HG03457 (cell line): ENCODE measurements at regions not wholly inside any gene's neighbourhood (a gene's known extent, or its start where the extent isn't known, plus 50 kb on each side); places are given as distances from the start of the nearest gene placed in this dataset.

Experiments used
- ATAC-seq: cut with Tn5 transposase; IDR thresholded peaks from one replicate; pipeline ENCODE4 v1.9.1; 2021; ENCODE audit warnings: moderate number of reproducible peaks; ENCODE audit not compliant: unreplicated experiment

DNA sequence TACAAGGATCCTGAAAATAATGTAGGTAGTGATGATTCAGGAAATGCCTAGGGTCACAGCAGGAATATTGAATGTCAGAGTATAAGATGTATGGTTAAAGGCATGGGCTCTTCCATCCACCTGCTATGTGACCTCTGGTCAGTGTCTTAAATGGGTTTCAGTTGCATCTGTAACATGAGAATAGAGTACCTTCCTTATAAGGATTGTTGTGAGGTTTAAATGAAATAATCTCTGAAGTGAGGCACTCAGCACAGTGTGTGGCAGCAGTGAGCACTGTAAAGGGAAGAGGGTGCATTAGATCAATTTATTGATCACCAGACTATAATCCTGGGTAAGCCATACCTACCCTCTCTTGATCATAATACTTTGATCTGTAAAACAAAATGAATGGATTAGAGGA, 319.1 kb downstream of the SLC4A3 start:
- ATAC-seq = no peak

DNA sequence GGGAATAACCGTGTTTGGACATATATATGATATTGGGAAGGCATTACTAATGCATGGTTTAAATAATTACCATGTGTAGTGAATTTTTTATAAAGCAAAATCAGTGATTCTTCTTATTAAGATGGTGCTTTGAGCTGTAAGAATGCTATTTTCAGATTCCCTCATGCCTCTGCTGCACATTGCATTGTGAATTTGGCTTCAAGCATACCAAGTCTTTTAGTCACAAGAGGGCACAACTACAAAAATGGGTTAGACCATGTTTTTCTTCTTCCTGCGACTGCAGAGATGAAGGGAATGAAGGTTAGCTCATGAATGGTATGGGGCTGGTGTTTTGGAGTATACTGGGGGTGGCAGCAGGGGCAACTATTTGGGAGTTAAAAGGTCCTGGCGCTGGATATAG, 320.1 kb downstream of the SLC4A3 start:
- ATAC-seq = no peak

DNA sequence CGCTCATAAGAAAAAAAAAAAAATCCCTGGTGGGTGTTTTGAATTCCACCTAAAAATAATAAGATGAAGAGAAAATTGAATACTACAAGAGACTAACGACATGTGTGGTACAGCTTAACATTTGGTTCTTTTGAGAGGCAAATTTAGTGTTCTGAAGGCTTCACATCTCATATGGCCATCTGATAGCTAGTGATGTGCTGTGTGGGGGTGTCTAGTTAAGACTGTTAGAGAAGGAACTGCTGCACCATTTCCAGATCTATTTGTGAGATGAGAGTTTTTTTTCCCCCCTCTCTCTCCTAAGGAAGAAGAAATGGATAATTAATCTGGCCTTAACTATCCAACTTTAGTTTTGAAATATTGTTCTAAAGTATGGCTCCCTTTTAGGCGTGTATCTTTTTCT, 321.6 kb downstream of the SLC4A3 start:
- ATAC-seq = no peak

DNA sequence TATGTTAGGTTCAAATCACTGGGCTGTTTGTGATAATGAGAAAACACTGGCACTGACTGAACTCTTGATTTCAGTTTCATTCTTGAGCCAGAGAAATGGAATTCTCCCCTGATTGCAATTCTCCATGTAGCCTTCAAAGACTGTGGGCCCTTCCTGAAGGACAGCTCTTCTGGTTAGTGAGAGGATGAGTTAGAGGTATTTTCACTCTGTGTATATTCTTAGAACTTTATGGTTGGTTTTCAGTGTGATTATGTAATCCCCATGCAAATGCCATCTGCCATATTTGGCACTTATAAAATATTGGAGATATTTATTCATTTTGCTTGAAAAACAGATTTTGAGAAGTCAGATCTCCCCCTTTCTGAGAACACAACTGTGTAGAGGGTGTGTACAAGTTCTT, 323.7 kb downstream of the SLC4A3 start:
- ATAC-seq = no peak

DNA sequence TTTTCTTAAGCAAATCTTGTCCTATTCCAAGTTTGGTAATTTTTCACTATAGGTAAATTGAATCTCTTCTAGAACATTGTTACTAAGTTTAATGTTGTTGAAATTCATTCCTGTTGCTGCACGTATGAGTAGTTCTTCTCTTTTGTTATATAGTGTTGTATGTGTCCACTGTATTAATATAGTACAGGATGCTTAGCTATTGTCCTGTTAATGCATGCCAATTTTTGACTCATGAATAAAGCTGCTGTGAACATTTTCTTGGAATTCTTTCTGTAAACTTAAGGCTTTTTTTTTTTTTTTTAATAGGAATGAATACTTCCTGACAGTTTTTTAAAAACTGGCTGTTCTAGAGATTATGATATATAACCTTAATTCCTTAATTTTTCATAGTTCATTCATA, 326.9 kb downstream of the SLC4A3 start:
- ATAC-seq = no peak

DNA sequence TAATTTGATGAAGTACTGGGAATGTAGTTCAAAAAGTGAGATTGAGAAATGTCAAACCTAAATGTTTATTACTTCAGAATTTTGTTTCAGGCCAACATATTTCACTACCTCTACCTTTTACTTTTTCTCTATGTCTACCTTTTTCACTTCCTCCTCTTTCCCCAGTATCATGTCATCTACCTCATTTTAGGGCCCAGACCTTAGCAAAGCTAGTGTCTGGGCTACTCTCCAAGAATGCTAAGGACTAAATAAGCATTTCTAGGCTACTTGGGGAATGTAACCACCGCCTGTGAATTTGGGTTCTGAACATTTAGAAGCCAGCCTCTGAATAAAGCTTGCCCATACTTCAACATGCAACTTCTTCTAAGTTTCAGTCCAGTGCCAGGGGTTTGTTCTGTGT, 330.4 kb downstream of the SLC4A3 start:
- no peak for ATAC-seq

DNA sequence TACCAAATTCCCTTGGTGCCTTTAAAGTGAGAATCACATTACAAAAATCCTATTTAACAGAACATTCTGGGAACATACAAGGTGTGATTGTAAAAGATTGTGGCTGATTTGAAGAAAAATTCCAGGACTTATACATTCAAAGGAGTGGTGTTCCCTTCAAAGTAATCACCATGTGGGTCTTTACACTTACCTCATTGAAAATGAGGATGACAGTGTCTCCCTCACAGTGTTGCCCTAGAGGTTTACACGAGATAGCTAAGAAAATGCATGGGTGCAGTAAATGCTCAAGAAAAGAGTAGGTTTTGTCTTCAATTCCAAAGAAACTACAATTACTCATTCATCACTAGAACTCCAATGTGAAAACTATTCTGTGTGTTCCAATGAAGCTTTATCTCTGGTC, 331.5 kb downstream of the SLC4A3 start:
- ATAC-seq = no peak

DNA sequence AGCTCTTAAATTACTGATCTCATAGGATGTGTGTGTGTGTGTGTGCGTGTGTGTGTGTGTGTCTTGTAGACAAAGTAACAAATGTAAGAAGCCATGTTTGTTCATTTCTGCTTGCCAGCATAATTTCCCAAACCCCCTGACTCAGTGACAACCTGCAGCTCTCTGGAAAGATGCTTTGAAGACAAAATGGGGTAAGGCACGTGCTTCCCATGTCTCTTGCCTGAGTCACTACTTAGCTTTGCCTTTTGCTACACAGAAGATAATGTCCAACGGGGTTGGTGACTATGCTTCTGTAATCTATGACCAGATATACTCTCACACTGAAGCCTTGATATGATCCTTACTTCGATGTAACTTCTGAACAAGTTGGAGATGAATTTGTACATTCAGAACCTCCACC, 332.0 kb downstream of the SLC4A3 start:
- no peak for ATAC-seq

DNA sequence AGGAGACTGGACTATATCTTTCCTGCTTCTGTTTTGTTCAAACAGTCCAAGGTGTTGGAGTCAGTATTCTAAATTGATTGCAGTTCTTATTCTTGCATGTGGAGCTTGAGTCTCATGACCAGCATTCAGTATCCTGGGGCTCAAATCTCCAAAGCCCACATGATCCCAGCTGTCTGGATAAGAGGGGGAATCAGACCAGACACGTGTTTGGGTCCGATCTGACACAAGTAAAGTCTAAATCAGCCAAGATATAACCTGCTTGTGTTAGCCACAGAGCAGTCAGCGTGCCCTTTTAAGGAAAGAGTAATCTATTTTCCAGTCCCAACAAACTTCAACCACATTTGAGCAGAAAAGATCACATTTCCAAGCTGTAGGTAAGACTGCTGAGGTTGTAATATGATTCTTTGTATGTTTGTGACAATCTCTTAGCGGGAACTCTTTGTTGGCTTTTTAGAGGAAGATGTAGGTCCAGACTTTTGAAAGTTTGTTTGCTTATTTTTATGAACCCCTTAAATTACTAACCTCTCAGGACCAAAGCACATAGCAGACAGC, 334.6 kb downstream of the SLC4A3 start:
- no peak for ATAC-seq

DNA sequence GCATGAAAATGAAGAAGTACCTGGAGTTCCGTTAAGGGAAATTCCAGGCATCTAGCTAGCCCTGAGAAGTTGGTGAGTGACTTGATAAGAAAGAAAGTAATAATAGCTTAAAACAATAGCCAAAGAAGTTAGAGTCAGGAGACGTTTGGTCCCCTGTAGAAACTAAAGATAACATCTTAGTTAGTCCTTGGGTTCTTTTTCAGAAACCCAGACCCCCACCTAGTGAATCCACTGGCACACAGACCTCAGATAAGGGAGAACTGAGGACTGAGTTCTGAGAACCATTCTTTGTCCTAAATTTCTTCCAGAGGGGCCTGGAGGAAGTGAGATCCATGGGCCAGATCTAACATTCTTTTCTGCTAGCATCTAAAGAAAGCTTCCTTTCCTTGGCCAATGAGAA, 335.4 kb downstream of the SLC4A3 start:
- no peak for ATAC-seq

DNA sequence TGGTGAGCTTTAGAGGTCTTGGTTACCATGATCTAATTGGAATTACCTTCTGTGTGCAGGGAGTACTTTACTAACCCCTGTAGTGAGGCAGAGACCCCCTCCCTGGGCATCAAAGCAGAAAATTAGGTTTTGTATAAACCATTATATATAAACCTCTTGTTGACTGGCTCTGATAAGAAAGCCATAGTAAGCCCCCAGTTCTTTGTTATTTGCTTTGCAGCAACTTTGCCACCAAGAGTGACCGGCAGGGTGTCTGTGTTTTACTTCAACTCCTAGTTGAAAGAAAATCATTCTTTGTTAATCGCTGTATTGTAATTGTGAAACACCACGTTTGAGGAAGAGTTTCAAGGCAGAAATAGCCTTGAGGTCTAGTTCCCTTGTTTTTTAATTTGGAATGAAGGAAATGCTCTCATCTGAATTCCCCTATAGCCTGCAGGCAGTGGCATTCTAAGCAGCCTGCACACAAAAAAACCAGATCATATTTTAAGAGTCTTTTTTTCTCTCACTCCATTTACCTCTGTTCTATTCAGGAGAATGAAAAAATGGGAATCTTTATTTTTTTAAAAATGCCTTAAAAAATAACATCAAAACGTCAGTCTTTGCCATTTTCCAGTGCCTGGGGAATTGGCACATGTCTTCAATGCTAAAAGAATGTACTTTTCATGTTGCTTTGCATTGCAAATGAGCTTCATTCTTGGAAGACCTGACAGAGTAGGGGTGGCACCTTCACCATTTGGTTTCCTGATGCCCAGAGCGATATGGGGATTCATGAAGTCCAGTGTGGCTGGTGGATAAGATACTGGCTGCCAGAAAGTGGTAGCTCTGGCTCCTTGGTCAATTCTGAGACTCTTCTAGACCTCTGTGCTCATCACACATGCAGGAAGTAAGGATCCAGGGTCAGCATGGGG, 338.1 kb downstream of the SLC4A3 start:
- no peak for ATAC-seq

DNA sequence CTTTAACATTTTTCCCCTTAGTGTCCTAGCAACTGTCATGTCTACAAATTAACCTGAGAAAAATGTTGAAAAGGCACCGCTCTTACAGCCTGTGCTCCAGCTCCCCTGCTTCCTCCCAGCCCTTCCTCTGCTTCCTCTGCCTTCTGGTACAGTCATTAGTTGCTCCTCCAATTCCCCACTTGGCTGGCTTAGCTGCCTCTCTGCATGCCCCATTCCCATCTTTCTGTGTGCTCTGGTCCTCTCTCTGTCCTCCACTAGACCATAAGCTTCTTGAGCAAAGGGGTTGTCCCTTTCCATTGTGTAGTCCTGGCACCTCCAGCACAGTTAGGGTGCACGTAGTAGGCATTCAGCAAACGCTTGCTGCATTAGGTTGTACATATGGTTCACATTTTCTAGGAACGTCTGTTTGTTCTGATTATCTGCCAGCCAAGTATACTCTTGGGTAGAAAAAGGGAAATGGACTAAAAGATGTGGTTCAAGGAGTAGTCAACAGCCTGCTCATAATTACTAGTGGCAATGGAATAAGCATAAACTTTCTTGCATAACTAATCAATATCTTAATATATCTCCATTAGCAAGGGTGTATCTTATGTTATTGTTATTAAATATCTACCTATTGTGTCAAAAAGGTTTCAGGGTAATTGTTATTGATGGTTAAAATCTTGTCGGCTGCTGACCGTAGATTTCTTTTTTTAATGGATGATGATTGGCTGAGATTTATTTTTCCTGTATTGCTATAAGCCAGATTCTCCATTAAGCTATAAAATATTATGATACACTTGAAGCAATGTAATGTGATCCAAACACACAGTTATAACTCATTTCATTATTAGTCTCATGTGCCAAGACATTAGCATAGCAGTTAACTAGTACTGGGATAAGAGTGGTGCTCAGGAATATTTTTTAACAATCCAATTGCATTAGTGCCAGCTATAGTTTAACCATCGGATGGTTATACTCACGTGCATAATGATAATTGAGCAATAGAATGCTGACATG, 340.1 kb downstream of the SLC4A3 start:
- no peak for ATAC-seq

DNA sequence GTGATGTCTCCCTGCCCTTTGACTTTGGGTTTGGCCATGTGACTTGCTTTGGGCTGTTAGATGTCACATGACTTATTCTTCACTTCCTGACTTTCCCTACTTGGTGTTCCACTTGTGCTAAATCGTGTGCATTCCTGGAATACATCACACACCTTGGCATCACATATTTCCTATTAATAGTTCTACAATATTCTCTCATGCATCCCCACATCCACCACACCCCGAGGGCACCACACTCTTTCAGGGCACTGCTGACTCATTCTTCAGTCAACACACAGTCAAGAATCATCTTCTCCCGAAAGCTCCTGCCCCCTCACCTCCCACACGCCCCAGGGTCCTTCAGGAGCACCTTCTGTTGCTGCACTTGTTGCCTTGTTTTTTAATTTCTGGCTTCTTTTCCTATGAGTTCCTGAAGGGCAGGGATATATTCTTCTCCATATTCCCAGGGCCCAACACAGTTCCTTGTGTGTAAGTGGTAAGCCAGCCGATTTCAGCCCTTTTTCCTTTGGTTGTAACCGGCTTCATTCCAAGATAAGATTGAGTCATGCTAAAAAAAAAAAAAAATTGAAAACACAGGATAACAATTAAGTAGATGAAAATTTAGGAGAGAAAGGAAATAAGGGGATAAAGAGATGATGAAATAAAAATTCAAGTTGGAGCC, 341.4 kb downstream of the SLC4A3 start:
- no peak for ATAC-seq

DNA sequence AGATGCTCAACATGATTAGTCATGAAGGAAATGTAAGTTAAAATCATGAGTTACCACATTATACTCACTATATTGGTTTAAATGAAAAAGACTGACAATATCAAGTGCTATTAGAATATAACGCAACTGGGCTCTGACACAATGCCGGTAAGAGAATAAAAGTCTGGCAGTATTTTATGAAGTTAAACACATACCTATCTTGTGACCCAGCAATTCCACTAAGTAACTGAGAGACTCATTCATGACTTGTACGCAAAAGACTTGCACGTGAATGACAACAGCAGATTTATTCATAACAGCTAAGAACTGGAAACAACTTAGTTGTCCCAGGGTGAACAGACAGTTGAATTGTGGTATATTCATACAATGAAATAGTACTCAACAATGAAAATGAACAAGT, 342.1 kb downstream of the SLC4A3 start:
- no peak for ATAC-seq

DNA sequence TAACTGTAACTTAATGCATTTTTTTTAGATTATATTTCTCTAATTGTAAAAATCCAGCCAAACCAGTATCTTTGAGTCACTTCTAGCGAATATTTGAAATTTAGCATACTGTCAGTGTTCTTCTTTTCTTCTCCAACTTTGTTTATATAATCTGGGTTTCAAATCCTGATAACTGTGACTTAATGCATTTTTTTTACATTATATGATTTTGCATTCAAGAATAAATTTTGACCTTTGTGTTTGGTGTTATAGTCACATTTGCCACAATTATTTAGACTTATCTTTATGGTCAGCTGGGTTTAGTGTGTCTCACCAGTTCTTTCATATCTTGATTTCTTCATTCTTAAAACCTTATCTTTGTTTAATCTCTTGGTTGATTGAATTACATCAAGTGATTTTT, 345.7 kb downstream of the SLC4A3 start:
- ATAC-seq = no peak

DNA sequence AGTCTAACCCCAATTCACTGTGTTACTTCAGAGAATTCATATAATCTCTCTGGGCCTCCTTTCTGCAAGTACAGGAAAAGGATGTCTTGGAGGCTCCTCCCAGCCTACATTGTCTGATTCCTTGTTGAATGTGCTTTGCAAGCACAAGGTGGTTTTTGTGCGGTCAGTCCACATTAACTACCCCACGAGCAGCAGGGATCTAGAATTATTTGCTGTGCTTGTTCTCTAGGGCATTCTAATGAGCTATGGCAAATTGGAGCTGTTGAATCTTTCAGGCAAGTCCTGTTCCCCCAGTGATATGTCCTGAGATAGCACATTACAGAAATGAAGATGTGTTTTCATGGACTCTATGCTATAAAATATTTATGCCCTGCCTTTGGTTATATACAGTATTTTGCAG, 349.4 kb downstream of the SLC4A3 start:
- ATAC-seq = no peak

DNA sequence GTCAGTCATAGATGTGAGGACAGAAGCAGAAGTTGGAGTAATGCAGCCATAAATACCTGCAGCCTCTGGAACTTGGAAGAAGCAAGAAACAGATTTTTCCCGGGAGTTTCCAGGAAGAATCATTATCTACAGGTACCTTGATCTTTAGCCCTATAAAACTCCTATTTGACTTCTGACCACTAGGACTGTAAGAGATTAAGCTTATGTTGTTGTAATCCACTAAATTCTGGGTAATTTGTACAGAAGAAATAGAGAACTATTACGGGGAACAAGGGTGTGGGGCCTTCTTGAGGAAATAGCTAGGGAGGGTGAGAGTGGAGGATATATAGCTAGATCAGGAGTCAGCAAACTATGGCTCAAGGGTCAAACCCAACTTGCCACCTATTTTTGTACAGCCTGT, 353.2 kb downstream of the SLC4A3 start:
- no peak for ATAC-seq

DNA sequence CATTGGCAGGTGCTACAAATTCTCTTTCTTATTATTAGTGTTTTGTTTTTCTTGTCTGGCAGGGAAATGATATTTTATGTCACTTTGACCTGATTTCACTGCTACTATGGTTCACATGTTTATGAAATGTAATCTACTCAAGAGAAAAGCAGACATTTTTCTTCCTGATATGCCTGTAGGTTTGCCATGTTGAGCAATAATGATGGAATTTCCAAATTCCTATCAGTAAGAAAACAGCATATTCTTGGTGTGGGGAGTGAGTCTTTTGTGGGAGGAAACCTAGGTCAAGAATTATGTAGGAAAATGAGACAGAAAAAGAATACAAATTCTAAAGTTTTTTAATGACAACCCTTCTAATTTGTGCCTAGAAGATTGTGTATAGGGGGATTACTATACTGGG, 356.4 kb downstream of the SLC4A3 start:
- ATAC-seq = no peak

DNA sequence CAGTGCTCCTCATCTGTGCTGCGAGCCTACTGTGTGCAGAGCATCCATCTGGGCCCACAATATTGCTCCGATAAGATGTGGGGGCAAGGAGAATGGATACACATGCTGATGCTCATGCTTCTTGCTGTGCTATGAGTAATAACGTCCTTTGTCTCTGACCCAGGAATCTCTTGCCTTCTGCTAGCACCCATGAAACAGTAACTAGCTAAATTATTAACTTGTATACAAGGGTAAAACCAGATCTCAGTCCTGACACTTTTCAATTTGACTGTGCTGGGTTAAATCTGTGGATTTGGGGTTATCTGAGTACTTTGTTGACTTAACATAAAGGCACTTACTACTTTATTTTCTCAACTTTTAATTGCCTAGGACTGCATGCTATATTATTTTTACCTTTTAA, 357.6 kb downstream of the SLC4A3 start:
- no peak for ATAC-seq

DNA sequence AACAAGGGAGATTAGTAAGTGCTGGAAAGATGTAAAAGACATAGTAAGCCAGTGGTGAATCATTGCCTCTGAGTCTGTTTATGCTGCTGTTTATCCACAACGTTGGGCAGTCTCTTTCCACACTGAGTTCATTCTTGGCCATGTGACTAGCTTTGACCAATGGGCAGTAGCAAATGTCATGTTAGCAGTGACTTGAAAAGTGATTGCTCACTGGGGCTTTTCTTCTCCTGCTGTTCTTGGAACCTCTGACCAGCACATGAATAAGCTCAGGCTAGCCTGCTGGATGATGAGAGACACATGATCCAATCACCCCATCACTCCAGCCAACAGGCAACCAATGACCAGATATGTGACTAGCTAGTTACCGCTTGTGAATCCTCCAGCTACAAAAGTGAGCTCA, 360.4 kb downstream of the SLC4A3 start:
- ATAC-seq = no peak

DNA sequence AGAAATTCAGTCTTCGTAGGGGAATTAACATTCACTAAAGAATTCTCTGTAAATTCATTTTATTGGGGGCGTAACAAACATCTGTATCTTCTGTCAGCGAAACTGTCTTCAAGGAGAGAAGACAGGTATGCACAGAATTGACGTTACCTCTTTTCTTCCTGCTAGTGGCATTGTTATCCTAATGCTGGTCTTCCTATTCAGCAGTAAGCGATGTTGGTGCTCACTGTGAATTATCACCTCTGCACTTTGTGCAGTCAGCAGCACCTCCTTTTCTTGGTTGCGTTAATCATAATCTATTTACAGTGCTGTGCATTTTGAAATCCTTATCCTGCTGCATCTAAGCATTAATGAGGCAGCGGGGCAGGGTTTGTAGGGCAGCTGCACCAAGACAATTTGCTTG, 362.3 kb downstream of the SLC4A3 start:
- no peak for ATAC-seq
